Right cardiac atrium (tissue), 5 donors: ENCODE measurements at regions not wholly inside any gene's neighbourhood (a gene's known extent, or its start where the extent isn't known, plus 50 kb on each side); places are given as distances from the start of the nearest gene placed in this dataset.
"Not testable (repeated sequence)": the region's sequence is repeated elsewhere in the genome, so short reads cannot be mapped to it uniquely, and the experiment has no call there.

Experiments
- ATAC-seq, 2 donors: fragments of 200-7000 bp; cut with Tn5 transposase; one replicate each; pipeline versions ENCODE4 v1.8.0 to v1.9.1; 2020; ENCODE audit warnings: moderate library complexity in 2 of 2, mild to moderate bottlenecking in 1 of 2
- DNase-seq, 3 donors: peaks; one replicate each; pipeline ENCODE4 v3.0.0-alpha.2; 2020
- H3K27ac ChIP-seq: one replicate; pipeline ENCODE4 v1.5.1; 2013; ENCODE audit warnings: mild to moderate bottlenecking, low read length, control low read depth, moderate library complexity
- H3K27me3 ChIP-seq: one replicate; pipeline ENCODE4 v1.6.1; 2013; ENCODE audit not compliant: control insufficient read depth, insufficient read depth
- H3K4me1 ChIP-seq: one replicate; pipeline ENCODE4 v1.6.1; 2013; ENCODE audit warnings: low read length; ENCODE audit not compliant: control insufficient read depth, insufficient read depth
- H3K4me3 ChIP-seq: one replicate; pipeline ENCODE4 v1.5.1; 2013; ENCODE audit warnings: low read length, control low read depth
- H3K9me3 ChIP-seq: one replicate; pipeline ENCODE4 v1.6.1; 2013; ENCODE audit warnings: low read length; ENCODE audit not compliant: control insufficient read depth
- WGBS: extraction: QIAGEN DNeasy Blood & Tissue Kit; methylation state at CpG from one replicate; pipeline ENCODE4 v1.1.7; 2013; 5-methylcytosine and 5-hydroxymethylcytosine counted together
- intact Hi-C, 4 donors: fragments of 100-400 bp; cut with DNase I; formaldehyde crosslinking; loops; one replicate each; pipeline versions ENCODE4 v1.11.0 to v1.14.0; 2022 to 2023
- donor health status: healthy with polysubstance abuse.
- donor health status: DM: no; HTN: yes; CAD: no.
- donor health status: DM: no; HTN: no; CAD: no.
- donor health status: DM: no; HTN: yes; CAD: no; lungs with severe emphysema.
- donor health status: DM: yes; HTN: yes; CAD: no.

DNA sequence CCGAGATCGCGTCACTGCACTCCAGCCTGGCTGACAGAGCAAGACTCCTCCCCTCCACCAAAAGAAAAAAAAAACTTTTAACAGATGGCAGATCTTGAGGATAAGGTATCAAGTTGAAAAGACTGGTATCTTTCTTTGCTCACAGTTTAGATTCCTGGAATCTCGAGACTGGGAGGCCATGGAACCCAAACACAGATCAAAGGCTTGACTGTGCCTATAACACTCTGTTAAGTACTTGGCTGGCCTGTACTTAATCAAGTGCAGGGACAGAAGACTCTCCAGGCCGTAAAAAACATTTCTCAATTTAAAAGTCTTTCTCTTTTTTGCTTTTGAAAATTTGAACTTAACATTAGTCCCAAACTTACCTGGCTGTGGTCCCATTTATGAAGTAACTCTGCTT, 107.1 kb upstream of the ZNF516 start:
- WGBS, result 81% methylated on average over 5 of the region's 5 CpGs
- H3K4me3 ChIP-seq, result no peak overlapping the region
- H3K4me1 ChIP-seq, result no peaks in the 10 kb centered on the region
- no peak for DNase-seq
- intact Hi-C loops, result no loop called here
- ATAC-seq, result no peak
- no peaks in the 10 kb centered on the region for H3K27me3 ChIP-seq
- H3K27ac ChIP-seq, result no peak overlapping the region
- no peaks in the 10 kb centered on the region for H3K9me3 ChIP-seq

DNA sequence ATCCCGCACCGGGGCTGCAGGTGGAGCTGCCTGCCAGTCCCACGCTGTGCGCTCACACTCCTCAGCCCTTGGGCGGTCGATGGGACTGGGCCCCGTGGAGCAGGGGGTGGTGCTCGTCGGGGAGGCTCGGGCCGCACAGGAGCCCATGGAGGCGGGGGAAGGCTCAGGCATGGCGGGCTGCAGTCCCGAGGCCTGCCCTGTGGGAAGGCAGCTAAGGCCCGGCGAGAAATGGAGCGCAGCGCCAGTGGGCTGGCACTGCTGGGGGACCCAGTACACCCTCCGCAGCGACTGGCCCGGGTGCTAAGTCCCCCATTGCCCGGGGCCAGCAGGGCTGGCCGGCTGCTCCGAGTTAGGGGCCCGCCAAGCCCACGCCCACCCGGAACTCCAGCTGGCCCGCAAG, 105.0 kb upstream of the ZNF516 start:
- DNase-seq, H3K4me3 ChIP-seq, ATAC-seq, intact Hi-C loops, H3K4me1 ChIP-seq, H3K9me3 ChIP-seq, H3K27ac ChIP-seq, H3K27me3 ChIP-seq: not testable (repeated sequence)
- 97% methylated on average over 28 of the region's 28 CpGs for WGBS

DNA sequence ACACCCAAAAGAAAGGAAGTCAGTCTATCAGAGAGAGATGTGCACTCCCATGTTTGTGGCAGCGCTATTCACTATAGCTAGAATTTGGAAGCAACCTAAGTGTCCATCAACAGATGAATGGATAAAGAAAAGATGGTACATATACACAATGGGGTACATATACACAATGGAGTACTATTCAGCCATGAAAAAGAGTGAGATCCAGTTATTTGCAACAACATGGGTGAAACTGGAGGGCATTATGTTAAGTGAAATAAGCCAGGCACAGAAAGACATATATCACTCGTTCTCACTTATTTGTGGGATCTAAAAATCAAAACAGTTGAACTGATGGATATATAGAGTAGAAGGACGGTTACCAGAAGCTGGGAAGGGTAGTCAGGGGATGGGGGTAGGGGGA, 99.9 kb upstream of the ZNF516 start:
- H3K4me3 ChIP-seq, result no peak overlapping the region
- no peaks in the 10 kb centered on the region for H3K9me3 ChIP-seq
- H3K27me3 ChIP-seq, result no peaks in the 10 kb centered on the region
- H3K4me1 ChIP-seq, result no peaks in the 10 kb centered on the region
- no peak for DNase-seq
- H3K27ac ChIP-seq, result no peak overlapping the region
- intact Hi-C loops, result no loop called here
- 88% methylated on average over 3 of the region's 3 CpGs for WGBS
- ATAC-seq, result no peak

DNA sequence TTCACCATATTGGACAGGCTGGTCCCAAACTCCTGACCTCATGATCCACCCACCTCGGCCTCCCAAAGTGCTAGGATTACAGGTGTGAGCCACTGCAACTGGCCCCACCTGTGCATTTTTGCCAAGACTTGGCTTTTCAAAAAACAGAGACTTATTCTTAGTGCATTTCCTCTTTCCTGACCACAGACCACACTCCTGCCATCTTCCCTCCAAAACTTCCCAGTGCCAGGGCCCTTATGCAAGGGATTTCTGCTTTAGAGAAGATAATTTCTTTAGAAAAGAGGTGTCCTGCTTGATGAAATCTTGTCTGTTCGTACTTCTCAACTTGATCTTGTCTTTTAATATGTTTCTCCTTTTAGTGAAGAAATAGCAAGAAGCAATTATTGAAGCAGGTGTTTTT, 98.8 kb upstream of the ZNF516 start:
- ATAC-seq (no peak), DNase-seq (no peak)
- Histone ChIP-seq H3K4me3 (no peak overlapping the region), H3K27ac (no peak overlapping the region), H3K27me3 (no peaks in the 10 kb centered on the region), H3K9me3 (no peaks in the 10 kb centered on the region), H3K4me1 (no peaks in the 10 kb centered on the region)
- intact Hi-C loops, result no loop called here
- WGBS, result 90% methylated on average over 2 of the region's 2 CpGs

DNA sequence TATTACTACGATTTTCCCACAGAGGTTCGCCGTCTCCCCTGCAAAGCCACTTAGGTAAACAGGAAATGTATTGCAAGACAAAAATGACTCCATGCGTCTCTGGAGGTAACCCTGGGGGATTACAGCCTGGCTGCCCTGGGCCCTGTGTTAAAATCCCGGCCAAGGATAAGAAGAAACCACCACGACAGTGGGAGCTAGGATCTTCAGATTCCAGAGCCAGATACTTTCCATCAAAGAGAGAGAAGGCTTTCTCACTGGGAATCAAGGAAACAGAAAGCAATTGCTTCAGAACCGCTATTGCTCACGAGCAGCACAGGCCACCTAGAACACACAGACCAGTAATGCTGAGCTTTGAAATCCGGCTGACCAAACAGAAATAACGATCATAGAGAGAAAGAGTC, 97.9 kb upstream of the ZNF516 start:
- no peaks in the 10 kb centered on the region for H3K9me3 ChIP-seq
- 37% methylated on average over 10 of the region's 10 CpGs for WGBS

DNA sequence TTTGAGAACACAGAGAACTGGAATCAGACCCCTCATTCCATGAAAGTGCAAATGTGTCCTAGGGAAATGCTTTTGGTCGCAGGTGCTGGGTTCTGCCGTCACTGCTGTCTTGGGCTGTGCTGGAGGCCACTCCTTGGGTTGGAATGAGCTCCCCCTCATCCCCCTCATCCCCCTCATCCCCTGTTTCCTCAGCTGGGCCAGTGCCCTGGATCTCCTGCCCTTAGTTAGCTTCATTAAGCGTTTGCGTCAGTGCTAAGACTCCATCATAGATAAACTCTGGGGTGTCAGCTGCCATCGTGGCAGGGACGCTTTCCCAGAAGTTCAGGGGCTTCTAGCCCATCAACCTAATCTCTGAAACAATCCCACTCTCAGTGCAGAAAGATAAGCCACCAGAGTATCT, 97.1 kb upstream of the ZNF516 start:
- Histone ChIP-seq H3K27ac (no peak overlapping the region), H3K4me3 (no peak overlapping the region), H3K4me1 (no peaks in the 10 kb centered on the region), H3K9me3 (no peaks in the 10 kb centered on the region), H3K27me3 (no peaks in the 10 kb centered on the region)
- WGBS, result 66% methylated on average over 6 of the region's 6 CpGs
- intact Hi-C loops, result no loop called here
- ATAC-seq, result no peak
- no peak for DNase-seq

More for the DNA sequence above, 97.9 kb upstream of the ZNF516 start:
- Histone ChIP-seq H3K4me1 (no peaks in the 10 kb centered on the region), H3K4me3 (no peak overlapping the region), H3K27ac (no peak overlapping the region), H3K27me3 (no peaks in the 10 kb centered on the region)
- ATAC-seq (no peak), DNase-seq (no peak)
- intact Hi-C loops, result no loop called here

DNA sequence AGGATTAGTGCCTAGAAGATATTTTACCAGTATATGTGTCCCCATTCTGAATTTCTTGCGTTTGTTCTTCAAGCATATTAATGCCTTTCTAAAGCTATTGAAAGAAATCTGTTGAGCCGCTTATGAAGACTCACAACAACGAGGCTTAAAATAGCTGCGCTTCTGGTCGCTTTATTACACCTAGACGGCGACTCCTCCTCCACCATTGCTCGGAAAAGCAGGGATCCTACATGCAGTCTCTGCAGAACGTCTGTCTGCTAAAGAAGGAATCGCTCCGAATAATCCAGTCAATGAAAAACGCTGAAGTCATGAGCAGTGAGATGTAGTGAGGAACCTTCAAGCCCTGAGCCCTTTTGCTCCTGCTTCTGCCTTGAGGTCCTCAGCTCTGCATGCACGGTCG, 94.8 kb upstream of the ZNF516 start:
- DNase-seq (no peak), ATAC-seq (no peak)
- Histone ChIP-seq H3K4me3 (no peak overlapping the region), H3K9me3 (no peaks in the 10 kb centered on the region), H3K4me1 (no peaks in the 10 kb centered on the region), H3K27me3 (no peaks in the 10 kb centered on the region), H3K27ac (no peak overlapping the region)
- WGBS, result 77% methylated on average over 14 of the region's 14 CpGs
- intact Hi-C loops, result no loop called here

DNA sequence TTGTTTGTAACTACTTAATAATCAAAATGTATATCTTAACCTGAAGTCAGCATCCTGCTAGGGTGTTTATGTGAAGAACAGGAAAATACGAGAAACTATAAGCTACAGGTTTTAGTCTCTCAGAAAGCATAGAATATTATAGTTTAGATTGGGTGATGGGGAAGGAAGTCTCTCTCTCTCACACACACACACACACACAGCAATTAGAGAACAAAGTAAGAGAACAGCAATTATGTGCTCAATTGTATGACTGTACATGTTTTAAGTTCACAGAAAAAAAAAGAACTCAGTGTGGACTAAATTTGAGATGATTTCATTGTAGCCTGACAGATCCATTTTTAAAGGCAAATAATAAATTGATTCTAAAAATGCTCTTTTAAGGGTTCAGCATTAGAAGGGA, 94.3 kb upstream of the ZNF516 start:
- Histone ChIP-seq H3K27ac (no peak overlapping the region), H3K27me3 (no peaks in the 10 kb centered on the region), H3K4me1 (no peaks in the 10 kb centered on the region), H3K9me3 (no peaks in the 10 kb centered on the region), H3K4me3 (peak overlapping the region; percentile 49)
- DNase-seq (no peak), ATAC-seq (no peak)
- intact Hi-C loops, result no loop called here
- WGBS, result 37% methylated on average over 1 of the region's 1 CpG

DNA sequence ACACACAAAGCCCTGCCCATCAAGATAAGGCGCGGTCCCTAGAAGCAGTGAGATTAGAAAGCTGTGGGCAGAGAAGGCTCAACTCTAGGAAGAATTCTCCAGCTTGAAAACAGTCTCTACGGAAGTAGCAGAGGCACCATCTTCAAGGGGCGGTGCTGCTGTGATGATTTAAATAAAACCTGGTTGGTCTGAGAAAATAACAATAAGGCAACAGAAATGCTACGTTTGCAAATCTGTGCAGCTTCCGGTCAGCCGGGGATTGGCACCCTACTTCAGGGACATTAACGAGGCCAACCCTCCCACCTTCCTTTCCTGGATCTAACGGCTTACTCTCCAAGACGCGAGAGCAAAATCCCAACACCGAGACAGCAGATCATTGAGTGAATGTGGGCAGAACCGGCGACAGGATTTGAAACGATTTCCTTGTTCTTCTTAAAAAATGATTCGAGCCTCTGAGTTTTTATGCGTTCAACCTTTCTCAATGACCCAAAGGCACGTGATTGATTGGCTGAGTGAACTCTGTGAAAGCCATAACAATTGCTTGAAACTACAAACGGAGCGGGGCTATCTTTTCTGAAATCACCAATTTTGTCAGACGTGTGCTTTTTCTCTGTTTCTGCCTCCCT, 93.7 kb upstream of the ZNF516 start:
- no peak overlapping the region for H3K27ac ChIP-seq
- no peaks in the 10 kb centered on the region for H3K4me1 ChIP-seq
- H3K27me3 ChIP-seq, result no peaks in the 10 kb centered on the region
- DNase-seq (no peak), ATAC-seq (no peak)
- 11% methylated on average over 21 of the region's 21 CpGs for WGBS
- no peaks in the 10 kb centered on the region for H3K9me3 ChIP-seq
- intact Hi-C loops, result no loop called here
- peak overlapping the region; percentile 49 for H3K4me3 ChIP-seq

DNA sequence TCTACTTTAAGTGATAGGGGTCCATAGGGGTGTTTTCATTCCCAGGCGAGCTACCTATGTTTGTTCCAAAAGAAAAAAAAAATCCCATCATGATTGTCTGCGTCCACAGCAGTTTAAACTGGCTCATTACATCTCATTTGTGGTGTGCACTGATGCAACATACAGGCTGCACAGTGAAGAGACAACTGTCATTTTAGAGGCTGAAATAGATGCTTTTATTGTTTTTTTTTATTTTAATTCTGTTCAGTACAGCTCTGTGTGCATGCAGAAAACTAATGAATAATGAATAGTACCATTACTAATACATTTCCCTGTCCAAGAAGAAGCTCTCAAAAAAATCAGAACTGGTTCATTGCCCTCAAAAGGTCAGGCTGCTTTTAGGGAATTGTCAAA, 92.8 kb upstream of the ZNF516 start:
- Histone ChIP-seq H3K9me3 (no peaks in the 10 kb centered on the region), H3K27ac (no peak overlapping the region), H3K27me3 (no peaks in the 10 kb centered on the region), H3K4me3 (no peak overlapping the region), H3K4me1 (no peaks in the 10 kb centered on the region)
- WGBS, result 75% methylated on average over 2 of the region's 2 CpGs
- no peak for ATAC-seq
- DNase-seq, result no peak
- intact Hi-C loops, result no loop called here

DNA sequence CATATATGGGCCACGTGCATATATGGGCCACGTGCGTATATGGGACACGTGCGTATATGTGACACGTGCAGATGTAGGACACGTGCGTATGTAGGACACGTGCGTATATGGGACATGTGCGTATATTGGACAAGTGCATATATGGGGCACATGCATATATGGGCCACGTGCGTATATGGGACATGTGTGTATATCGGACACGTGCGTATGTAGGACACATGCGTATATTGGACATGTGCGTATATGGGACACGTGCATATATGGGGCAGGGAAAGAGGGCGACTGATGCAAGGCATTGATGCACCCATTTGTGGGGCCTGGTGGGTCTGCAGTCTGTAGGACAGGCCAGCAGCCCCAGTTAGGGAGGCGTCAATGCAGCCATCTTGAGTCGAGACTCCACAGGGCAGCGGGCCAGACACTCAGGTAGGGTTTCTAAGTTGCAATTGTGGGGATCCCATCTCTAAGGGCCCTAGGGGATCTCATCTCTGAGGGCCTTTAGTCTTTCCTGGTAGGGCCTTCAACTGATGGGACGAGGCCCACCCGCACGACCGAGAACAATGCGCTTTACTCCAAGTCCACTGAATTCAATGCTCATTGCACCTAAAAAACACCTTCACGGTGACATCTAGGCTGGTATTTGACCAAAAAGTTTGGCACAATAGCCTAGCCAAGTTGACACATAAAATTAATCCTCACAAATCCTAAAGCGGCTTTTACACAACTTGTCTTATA, 92.3 kb upstream of the ZNF516 start:
- no peak for DNase-seq
- H3K4me1 ChIP-seq, result no peaks in the 10 kb centered on the region
- no peak overlapping the region for H3K4me3 ChIP-seq
- H3K9me3 ChIP-seq, result no peaks in the 10 kb centered on the region
- intact Hi-C loops, result no loop called here
- no peak for ATAC-seq
- no peaks in the 10 kb centered on the region for H3K27me3 ChIP-seq
- no peak overlapping the region for H3K27ac ChIP-seq
- 98% methylated on average over 30 of the region's 30 CpGs for WGBS
